ENCODE measurements at regions not wholly inside any gene's neighbourhood (a gene's known extent, or its start where the extent isn't known, plus 50 kb on each side); places are given as distances from the start of the nearest gene placed in this dataset.

DNA sequence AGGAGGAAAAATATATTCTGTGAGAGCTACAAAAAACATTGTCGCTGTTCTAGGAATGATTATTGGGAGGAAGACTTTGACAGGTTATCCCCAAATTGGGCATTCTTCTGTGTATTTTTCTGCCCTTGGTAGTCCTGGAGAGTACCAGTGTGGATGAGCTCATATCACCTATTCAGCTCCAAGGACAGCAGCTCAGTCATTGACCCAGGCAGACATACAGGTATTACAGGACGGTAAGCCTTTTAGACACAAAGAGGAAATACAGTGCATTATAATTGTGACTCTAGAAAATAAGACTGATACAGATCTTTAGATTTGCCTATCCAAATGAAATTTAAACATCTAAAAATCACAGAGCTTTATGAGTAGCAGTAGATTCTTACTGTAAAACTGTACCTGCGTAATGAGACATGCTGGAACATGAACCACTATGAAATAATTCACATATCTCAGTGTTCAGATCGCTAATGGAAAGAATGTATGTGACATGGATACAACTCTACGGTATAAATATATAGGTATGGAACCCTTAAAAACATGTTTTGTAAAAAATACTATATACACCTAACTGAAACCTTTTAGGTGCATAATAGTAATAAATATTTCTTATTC is 56.0 kb downstream of the PLK2 start:
- Histone ChIP-seq H3K4me1 (ENCODE audit: insufficient read depth, low read length) (peaks cover 14% of the 10 kb centered on the region; the same call in 1 of the 2 replicates), H3K36me3 (ENCODE audit: insufficient read depth, low read length) (no peaks in the 10 kb centered on the region), H3K9ac (ENCODE audit: low read depth, low read length) (no peak overlapping the region), H3K9me3 (ENCODE audit: control insufficient read depth, insufficient read depth, low read length) (no peaks in the 10 kb centered on the region)

- H3K9ac ChIP-seq (ENCODE audit: low read depth, low read length), result no peak overlapping the region
- H3K4me1 ChIP-seq (ENCODE audit: insufficient read depth, low read length), result peaks cover 14% of the 10 kb centered on the region; the same call in 1 of the 2 replicates
- no peaks in the 10 kb centered on the region for H3K9me3 ChIP-seq (ENCODE audit: control insufficient read depth, insufficient read depth, low read length)
- no peaks in the 10 kb centered on the region for H3K36me3 ChIP-seq (ENCODE audit: insufficient read depth, low read length)
Measured at GRCh38 chr5:58401701-58402100, 58.2 kb downstream of the PLK2 start.

DNA sequence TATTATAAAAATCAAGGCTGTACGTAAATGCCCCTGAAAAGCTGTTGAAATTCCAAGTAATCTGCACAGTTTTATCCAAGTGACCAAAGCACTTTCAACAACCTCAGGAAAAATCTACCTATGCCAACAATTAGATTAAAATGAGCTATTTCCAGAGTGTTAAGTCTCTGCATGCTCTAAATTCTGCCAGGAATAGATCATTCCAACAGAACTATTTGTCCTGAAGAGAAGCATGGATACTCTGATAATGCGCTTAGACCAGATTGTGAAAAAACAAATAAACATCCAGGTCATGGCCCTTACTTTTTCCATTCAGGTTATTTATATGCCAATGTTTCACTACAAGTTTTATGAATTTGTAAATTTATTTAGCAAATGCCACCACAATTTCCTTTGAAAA is 59.1 kb downstream of the PLK2 start:
- Histone ChIP-seq H3K9me3 (ENCODE audit: control insufficient read depth, insufficient read depth, low read length) (no peaks in the 10 kb centered on the region), H3K36me3 (ENCODE audit: insufficient read depth, low read length) (no peaks in the 10 kb centered on the region), H3K9ac (ENCODE audit: low read depth, low read length) (no peak overlapping the region), H3K4me1 (ENCODE audit: insufficient read depth, low read length) (peaks cover 12% of the 10 kb centered on the region; the same call in 1 of the 2 replicates)

- Histone ChIP-seq H3K36me3 (ENCODE audit: insufficient read depth, low read length) (no peaks in the 10 kb centered on the region), H3K9ac (ENCODE audit: low read depth, low read length) (no peak overlapping the region), H3K4me1 (ENCODE audit: insufficient read depth, low read length) (peaks cover 6% of the 10 kb centered on the region; the same call in 1 of the 2 replicates)
Measured at GRCh38 chr5:58399951-58400350, 59.9 kb downstream of the PLK2 start.

GRCh38 chr5:58394339-58394738 is 65.5 kb downstream of the PLK2 start:
- Histone ChIP-seq H3K4me1 (ENCODE audit: insufficient read depth, low read length) (no peaks in the 10 kb centered on the region), H3K9me3 (ENCODE audit: control insufficient read depth, insufficient read depth, low read length) (no peaks in the 10 kb centered on the region), H3K36me3 (ENCODE audit: insufficient read depth, low read length) (no peaks in the 10 kb centered on the region), H3K9ac (ENCODE audit: low read depth, low read length) (no peak overlapping the region)

More at GRCh38 chr5:58399951-58400350, 59.9 kb downstream of the PLK2 start:
- no peaks in the 10 kb centered on the region for H3K9me3 ChIP-seq (ENCODE audit: control insufficient read depth, insufficient read depth, low read length)

DNA sequence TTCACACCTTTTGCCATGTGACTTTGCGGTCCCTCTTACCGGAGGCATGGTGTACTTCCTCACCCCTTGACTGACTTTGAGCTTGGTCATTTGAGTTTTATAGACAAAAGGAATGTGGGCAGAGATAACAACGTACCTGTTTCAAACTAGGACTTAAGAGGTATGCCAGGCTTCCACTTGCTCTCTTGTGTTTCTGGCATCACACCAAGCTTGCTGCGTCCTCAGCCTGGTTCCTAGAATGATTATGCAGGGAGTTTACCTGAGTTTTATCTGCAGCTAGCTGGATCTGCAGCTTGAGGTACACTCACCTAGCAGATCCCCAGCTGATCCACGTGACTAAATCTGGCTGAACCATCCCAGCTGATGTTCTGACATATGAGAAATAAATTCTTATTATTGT is 66.2 kb downstream of the PLK2 start:
- no peaks in the 10 kb centered on the region for H3K4me1 ChIP-seq (ENCODE audit: insufficient read depth, low read length)

DNA sequence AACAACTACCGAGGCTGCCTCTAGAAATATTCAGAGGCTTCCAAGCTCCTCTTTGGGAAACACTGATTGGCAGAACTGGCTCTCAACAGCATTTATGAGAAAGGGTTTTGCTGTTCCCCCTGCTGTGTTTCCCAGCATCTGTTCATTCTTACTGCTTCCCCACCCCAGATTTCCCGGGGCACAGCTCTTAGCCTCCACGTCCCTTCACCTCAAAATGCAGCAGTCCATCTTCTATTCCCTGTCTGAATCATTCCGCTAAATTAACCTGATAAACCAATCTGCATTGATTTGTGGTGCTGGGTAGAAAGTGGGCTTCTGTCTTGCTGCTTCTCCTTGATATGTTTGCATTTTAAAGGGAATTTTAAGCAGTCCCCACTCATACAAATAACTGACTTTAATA is 67.4 kb downstream of the PLK2 start:
- no peaks in the 10 kb centered on the region for H3K4me1 ChIP-seq (ENCODE audit: insufficient read depth, low read length)
- H3K9me3 ChIP-seq (ENCODE audit: control insufficient read depth, insufficient read depth, low read length), result no peaks in the 10 kb centered on the region
- H3K36me3 ChIP-seq (ENCODE audit: insufficient read depth, low read length), result no peaks in the 10 kb centered on the region
- H3K9ac ChIP-seq (ENCODE audit: low read depth, low read length), result no peak overlapping the region

More for the DNA sequence above, 66.2 kb downstream of the PLK2 start:
- H3K9me3 ChIP-seq (ENCODE audit: control insufficient read depth, insufficient read depth, low read length), result no peaks in the 10 kb centered on the region
- no peaks in the 10 kb centered on the region for H3K36me3 ChIP-seq (ENCODE audit: insufficient read depth, low read length)
- no peak overlapping the region for H3K9ac ChIP-seq (ENCODE audit: low read depth, low read length)

DNA sequence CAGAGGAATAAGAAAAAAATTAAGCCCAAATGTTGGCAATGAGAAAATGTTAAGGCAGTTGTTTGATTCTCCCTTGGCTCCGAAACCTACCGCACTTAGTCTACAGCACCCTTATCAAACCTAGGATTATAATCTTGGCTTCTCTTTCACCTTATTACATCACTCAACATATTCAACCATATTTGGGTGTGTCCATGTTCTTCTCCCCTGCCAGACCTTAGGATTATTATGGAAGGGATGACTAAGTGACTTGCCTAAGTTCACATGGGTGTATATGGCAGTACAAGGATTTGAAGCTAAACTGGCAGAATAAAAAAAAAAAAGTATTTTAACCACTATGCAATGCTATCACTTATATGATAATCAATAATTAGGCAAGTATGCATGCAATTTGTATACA is 76.4 kb downstream of the PLK2 start:
- no peaks in the 10 kb centered on the region for H3K36me3 ChIP-seq (ENCODE audit: insufficient read depth, low read length)
- H3K9ac ChIP-seq (ENCODE audit: low read depth, low read length), result no peak overlapping the region
- H3K4me1 ChIP-seq (ENCODE audit: insufficient read depth, low read length), result no peaks in the 10 kb centered on the region
- peaks cover 16% of the 10 kb centered on the region for H3K9me3 ChIP-seq (ENCODE audit: control insufficient read depth, insufficient read depth, low read length)

- H3K9me3 ChIP-seq (ENCODE audit: control insufficient read depth, insufficient read depth, low read length), result peaks cover 17% of the 10 kb centered on the region
- no peaks in the 10 kb centered on the region for H3K36me3 ChIP-seq (ENCODE audit: insufficient read depth, low read length)
- H3K9ac ChIP-seq (ENCODE audit: low read depth, low read length), result no peak overlapping the region
- H3K4me1 ChIP-seq (ENCODE audit: insufficient read depth, low read length), result no peaks in the 10 kb centered on the region
Measured at GRCh38 chr5:58382131-58382534, 77.8 kb downstream of the PLK2 start.

- H3K9me3 ChIP-seq (ENCODE audit: control insufficient read depth, insufficient read depth, low read length), result peaks cover 17% of the 10 kb centered on the region
- no peaks in the 10 kb centered on the region for H3K36me3 ChIP-seq (ENCODE audit: insufficient read depth, low read length)
- H3K9ac ChIP-seq (ENCODE audit: low read depth, low read length), result no peak overlapping the region
- H3K4me1 ChIP-seq (ENCODE audit: insufficient read depth, low read length), result no peaks in the 10 kb centered on the region
Measured at GRCh38 chr5:58381566-58381965, 78.3 kb downstream of the PLK2 start.

DNA sequence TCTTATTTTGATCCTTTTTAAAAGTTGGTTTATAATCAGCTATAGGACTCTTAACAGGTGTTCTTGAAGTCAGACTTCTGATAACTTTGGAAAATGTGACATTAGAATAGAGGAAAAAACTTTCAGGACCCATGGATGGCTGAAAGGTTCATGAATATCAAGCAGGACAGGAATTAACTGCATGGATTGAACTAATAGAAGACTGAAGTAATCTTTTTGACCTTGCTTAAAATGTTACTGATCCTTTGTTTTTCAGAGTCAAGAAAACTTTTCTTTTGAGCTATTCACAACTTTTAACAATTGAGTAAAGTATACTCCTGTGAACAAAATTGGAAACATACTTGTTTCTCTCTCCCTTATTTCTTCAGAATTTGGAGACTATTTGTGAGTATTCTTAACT is 79.2 kb downstream of the PLK2 start:
- Histone ChIP-seq H3K9ac (ENCODE audit: low read depth, low read length) (no peak overlapping the region), H3K36me3 (ENCODE audit: insufficient read depth, low read length) (no peaks in the 10 kb centered on the region), H3K4me1 (ENCODE audit: insufficient read depth, low read length) (no peaks in the 10 kb centered on the region), H3K9me3 (ENCODE audit: control insufficient read depth, insufficient read depth, low read length) (peaks cover 17% of the 10 kb centered on the region)

- Histone ChIP-seq H3K9ac (ENCODE audit: low read depth, low read length) (no peak overlapping the region), H3K36me3 (ENCODE audit: insufficient read depth, low read length) (no peaks in the 10 kb centered on the region), H3K4me1 (ENCODE audit: insufficient read depth, low read length) (no peaks in the 10 kb centered on the region), H3K9me3 (ENCODE audit: control insufficient read depth, insufficient read depth, low read length) (peaks cover 17% of the 10 kb centered on the region)
Measured at GRCh38 chr5:58378613-58379390, 81.1 kb downstream of the PLK2 start.

- H3K4me1 ChIP-seq (ENCODE audit: insufficient read depth, low read length), result peaks cover 6% of the 10 kb centered on the region
- no peaks in the 10 kb centered on the region for H3K36me3 ChIP-seq (ENCODE audit: insufficient read depth, low read length)
- no peaks in the 10 kb centered on the region for H3K9me3 ChIP-seq (ENCODE audit: control insufficient read depth, insufficient read depth, low read length)
- H3K9ac ChIP-seq (ENCODE audit: low read depth, low read length), result no peak overlapping the region
Measured at GRCh38 chr5:58370606-58371005, 89.3 kb downstream of the PLK2 start.

- no peaks in the 10 kb centered on the region for H3K9me3 ChIP-seq (ENCODE audit: control insufficient read depth, insufficient read depth, low read length)
- peaks cover 6% of the 10 kb centered on the region for H3K4me1 ChIP-seq (ENCODE audit: insufficient read depth, low read length)
- no peak overlapping the region for H3K9ac ChIP-seq (ENCODE audit: low read depth, low read length)
- H3K36me3 ChIP-seq (ENCODE audit: insufficient read depth, low read length), result no peaks in the 10 kb centered on the region
Measured at GRCh38 chr5:58369513-58370190, 90.2 kb downstream of the PLK2 start.

DNA sequence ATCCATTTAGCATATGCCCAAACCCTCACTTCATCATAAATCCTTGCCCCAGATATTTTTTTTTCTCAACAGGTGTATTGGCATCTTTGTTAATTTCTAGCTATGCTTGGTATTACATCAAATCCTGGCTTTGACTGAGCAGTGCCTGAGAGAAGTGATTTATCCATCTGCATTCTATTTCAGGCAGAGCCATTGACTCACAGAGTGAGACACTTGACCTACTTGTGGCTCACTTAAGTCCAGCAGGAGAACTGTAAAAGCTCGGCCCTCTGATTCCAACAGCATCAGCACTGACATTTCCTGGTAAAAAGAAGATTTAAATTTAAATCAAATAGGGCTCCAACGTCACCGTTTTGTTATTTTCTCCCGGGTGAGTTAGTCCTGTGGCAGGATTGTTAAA is 93.4 kb downstream of the PLK2 start:
- peaks cover 6% of the 10 kb centered on the region for H3K4me1 ChIP-seq (ENCODE audit: insufficient read depth, low read length)
- H3K9ac ChIP-seq (ENCODE audit: low read depth, low read length), result no peak overlapping the region
- no peaks in the 10 kb centered on the region for H3K36me3 ChIP-seq (ENCODE audit: insufficient read depth, low read length)
- H3K9me3 ChIP-seq (ENCODE audit: control insufficient read depth, insufficient read depth, low read length), result no peaks in the 10 kb centered on the region

Data from ES-I3 (cell line).